Lower leg skin (tissue), 4 donors: ENCODE measurements at regions not wholly inside any gene's neighbourhood (a gene's known extent, or its start where the extent isn't known, plus 50 kb on each side); places are given as distances from the start of the nearest gene placed in this dataset.

ENCODE experiments used
- DNase-seq, 2 donors: peaks; one replicate each; pipeline ENCODE4 v3.0.0-alpha.2; 2019; ENCODE audit warnings: low spot score in 2 of 2
- H3K4me3 ChIP-seq: fragments of 200-600 bp; sonication (generic); 2 replicates; pipeline ENCODE4 v1.5.1; 2017; ENCODE audit warnings: mild to moderate bottlenecking, low read depth; ENCODE audit not compliant: poor library complexity, severe bottlenecking
- CTCF ChIP-seq, 3 donors: fragments of 450-650 bp; IDR thresholded peaks; one replicate each; pipeline ENCODE4 v1.5.1; 2016; ENCODE audit warnings: antibody characterized with exemption in 3 of 3, mild to moderate bottlenecking in 3 of 3, moderate library complexity in 2 of 3
- POLR2A ChIP-seq, 2 donors: fragments of 450-650 bp; IDR thresholded peaks; one replicate each; pipeline ENCODE4 v1.6.1; 2016 to 2017; ENCODE audit warnings: antibody characterized with exemption in 2 of 2, mild to moderate bottlenecking in 1 of 2, moderate library complexity in 1 of 2
- WGBS, 2 donors: methylation state at CpG; one replicate each; pipeline ENCODE4 v1.1.5; 2018; 5-methylcytosine and 5-hydroxymethylcytosine counted together
- intact Hi-C: fragments of 100-400 bp; cut with DNase I; formaldehyde crosslinking; loops from one replicate; pipeline ENCODE4 v1.15.0; 2023; ENCODE audit warnings: low total_unique reads

- intact Hi-C loops: no loop called here
- no peak for DNase-seq
- H3K4me3 ChIP-seq: no peak overlapping the region
- 95 to 98% methylated on average over 2 of the region's 2 CpGs for WGBS, 2 donors
- TF ChIP-seq CTCF (IDR thresholded peaks at IDR 0.05): no peak
- TF ChIP-seq POLR2A (IDR thresholded peaks at IDR 0.05): no peak
Measured at GRCh38 chr4:124505211-124505610, 207.3 kb downstream of the ANKRD50 start.

- H3K4me3 ChIP-seq: no peak overlapping the region
- no peak for TF ChIP-seq CTCF (IDR thresholded peaks at IDR 0.05)
- TF ChIP-seq POLR2A (IDR thresholded peaks at IDR 0.05): no peak
- 88 to 93% methylated on average over 2 of the region's 2 CpGs for WGBS, 2 donors
- intact Hi-C loops: no loop called here
- no peak for DNase-seq
Measured at GRCh38 chr4:124509151-124509550, 203.4 kb downstream of the ANKRD50 start.

- TF ChIP-seq POLR2A (IDR thresholded peaks at IDR 0.05) (no peak), CTCF (IDR thresholded peaks at IDR 0.05) (no peak)
- 75 to 81% methylated on average over 2 of the region's 2 CpGs for WGBS, 2 donors
- H3K4me3 ChIP-seq: no peak overlapping the region
- no peak for DNase-seq
- intact Hi-C loops: no loop called here
Measured at GRCh38 chr4:124514588-124514987, 197.9 kb downstream of the ANKRD50 start.

- intact Hi-C loops: no loop called here
- DNase-seq: no peak
- WGBS, 2 donors: 75 to 80% methylated on average over 1 of the region's 1 CpG
- H3K4me3 ChIP-seq: no peak overlapping the region
- TF ChIP-seq POLR2A (IDR thresholded peaks at IDR 0.05): no peak
- no peak for TF ChIP-seq CTCF (IDR thresholded peaks at IDR 0.05)
Measured at GRCh38 chr4:124515591-124515990, 196.9 kb downstream of the ANKRD50 start.

GRCh38 chr4:124519196-124519595 lies 193.3 kb downstream of the ANKRD50 start:
- TF ChIP-seq CTCF (IDR thresholded peaks at IDR 0.05): no peak
- no peak for TF ChIP-seq POLR2A (IDR thresholded peaks at IDR 0.05)
- DNase-seq: no peak
- intact Hi-C loops: no loop called here
- H3K4me3 ChIP-seq: no peak overlapping the region
- WGBS, 2 donors: 88% methylated on average over 1 of the region's 1 CpG

- no peak for DNase-seq
- intact Hi-C loops: no loop called here
- no peak for TF ChIP-seq CTCF (IDR thresholded peaks at IDR 0.05)
- TF ChIP-seq POLR2A (IDR thresholded peaks at IDR 0.05): no peak
- no peak overlapping the region for H3K4me3 ChIP-seq
Measured at GRCh38 chr4:124523816-124524215, 188.7 kb downstream of the ANKRD50 start.
